SK-N-MC (cell line): ENCODE measurements at regions not wholly inside any gene's neighbourhood (a gene's known extent, or its start where the extent isn't known, plus 50 kb on each side); places are given as distances from the start of the nearest gene placed in this dataset.

Experiments used
- DNase-seq: peaks from one replicate; pipeline ENCODE4 v3.0.0-alpha.2; 2011; ENCODE audit warnings: low read depth, low spot score
- H3K27ac ChIP-seq: fragments of 200-600 bp; sonication (generic); 2 replicates; pipeline ENCODE4 v1.5.1; 2016; ENCODE audit warnings: mixed run types
- H3K36me3 ChIP-seq: fragments of 200-600 bp; sonication (generic); 2 replicates; pipeline ENCODE4 v1.6.1; 2017; ENCODE audit warnings: antibody characterized with exemption, low read length, mixed read lengths; ENCODE audit not compliant: insufficient read depth
- H3K4me3 ChIP-seq: fragments of 200-600 bp; sonication (generic); 2 replicates; pipeline ENCODE4 v1.5.1; 2016
- H3K9ac ChIP-seq: fragments of 200-600 bp; sonication (generic); 2 replicates; pipeline ENCODE4 v1.8.0; 2017; ENCODE audit warnings: mixed run types, mixed read lengths; ENCODE audit not compliant: insufficient read length
- H3K9me3 ChIP-seq: fragments of 200-600 bp; sonication (generic); 2 replicates; pipeline ENCODE4 v1.6.1; 2017; ENCODE audit warnings: low read depth, mild to moderate bottlenecking, antibody characterized with exemption, low read length, moderate library complexity, mixed read lengths
- EZH2 ChIP-seq: fragments of 200-600 bp; sonication (generic); IDR thresholded peaks from one replicate; pipeline ENCODE4 v1.6.1; 2017; ENCODE audit warnings: antibody characterized with exemption
- FOXP2 ChIP-seq: optimal IDR thresholded peaks from 2 replicates; pipeline ENCODE3; 2011; ENCODE audit warnings: mild to moderate bottlenecking, moderate library complexity; ENCODE audit not compliant: insufficient read depth; ENCODE audit errors: extremely low read length, control extremely low read depth
- POLR2AphosphoS5 ChIP-seq: IDR thresholded peaks from 2 replicates; pipeline ENCODE4 v1.6.1; 2012; ENCODE audit warnings: mild to moderate bottlenecking, low read depth, low read length, borderline replicate concordance

DNA sequence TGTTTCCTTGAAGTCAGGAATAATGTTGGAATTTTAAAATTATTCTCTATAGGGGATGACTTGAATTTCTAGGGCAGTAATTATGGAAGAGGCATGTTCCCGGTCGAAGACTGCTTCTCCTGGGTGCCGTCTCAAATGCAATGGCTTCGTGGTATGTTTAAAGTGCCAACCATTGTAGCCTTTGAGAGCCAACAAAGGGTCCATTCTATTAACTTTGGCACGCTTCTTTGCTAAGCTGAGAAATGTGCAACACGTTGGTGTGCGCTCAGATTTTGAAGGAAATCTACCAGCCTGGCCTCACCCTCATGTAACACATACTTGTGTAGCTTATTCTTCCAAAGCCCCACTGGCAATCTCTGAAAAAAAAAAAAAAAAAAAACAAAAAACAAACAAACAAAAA lies 221.2 kb upstream of the ANKH start:
- DNase-seq = no peak
- H3K9ac ChIP-seq = no peak overlapping the region
- H3K4me3 ChIP-seq = no peak overlapping the region
- no peaks in the 10 kb centered on the region for H3K36me3 ChIP-seq
- TF ChIP-seq POLR2AphosphoS5 (no peak), EZH2 (no peak), FOXP2 (no peak)
- no peak overlapping the region for H3K27ac ChIP-seq
- H3K9me3 ChIP-seq = no peaks in the 10 kb centered on the region

- Histone ChIP-seq H3K36me3 (no peaks in the 10 kb centered on the region), H3K9me3 (no peaks in the 10 kb centered on the region), H3K9ac (no peak overlapping the region), H3K27ac (no peak overlapping the region), H3K4me3 (no peak overlapping the region)
- TF ChIP-seq FOXP2 (no peak), POLR2AphosphoS5 (no peak), EZH2 (no peak)
- no peak for DNase-seq
Observed at GRCh38 chr5:15085671-15086070, 214.1 kb upstream of the ANKH start.

- H3K36me3 ChIP-seq = no peaks in the 10 kb centered on the region
- H3K9ac ChIP-seq = no peak overlapping the region
- H3K9me3 ChIP-seq = no peaks in the 10 kb centered on the region
- H3K4me3 ChIP-seq = no peak overlapping the region
- TF ChIP-seq EZH2 = no peak
- no peak for TF ChIP-seq POLR2AphosphoS5
- TF ChIP-seq FOXP2 = no peak
- H3K27ac ChIP-seq = no peak overlapping the region
- no peak for DNase-seq
Observed at GRCh38 chr5:15082096-15082495, 210.5 kb upstream of the ANKH start.

DNA sequence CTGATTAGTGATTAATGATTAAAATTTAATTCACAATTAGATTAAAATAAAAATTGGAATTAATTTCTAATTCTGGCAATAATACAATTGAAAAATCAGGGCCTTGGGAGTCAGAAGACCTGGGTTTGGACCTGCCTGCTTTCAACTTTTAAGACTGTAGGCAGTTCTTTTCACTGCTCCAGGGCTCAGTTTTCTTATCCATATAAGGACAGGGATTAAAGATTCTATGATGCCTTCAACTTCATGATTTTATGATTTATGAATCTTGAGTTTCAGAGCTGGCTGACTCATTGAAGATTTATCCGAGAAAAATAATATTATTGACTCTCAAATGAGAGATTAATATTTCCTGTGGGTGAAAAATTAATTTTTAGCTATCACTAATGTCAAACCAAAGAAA lies 208.6 kb upstream of the ANKH start:
- DNase-seq = no peak
- Histone ChIP-seq H3K27ac (no peak overlapping the region), H3K9me3 (no peaks in the 10 kb centered on the region), H3K9ac (no peak overlapping the region), H3K36me3 (no peaks in the 10 kb centered on the region), H3K4me3 (no peak overlapping the region)
- TF ChIP-seq EZH2 (no peak), FOXP2 (no peak), POLR2AphosphoS5 (no peak)

- Histone ChIP-seq H3K9ac (no peak overlapping the region), H3K36me3 (no peaks in the 10 kb centered on the region), H3K9me3 (no peaks in the 10 kb centered on the region), H3K4me3 (no peak overlapping the region), H3K27ac (no peak overlapping the region)
- no peak for DNase-seq
- TF ChIP-seq EZH2 (no peak), FOXP2 (no peak), POLR2AphosphoS5 (no peak)
Observed at GRCh38 chr5:15079566-15079965, 208.0 kb upstream of the ANKH start.

DNA sequence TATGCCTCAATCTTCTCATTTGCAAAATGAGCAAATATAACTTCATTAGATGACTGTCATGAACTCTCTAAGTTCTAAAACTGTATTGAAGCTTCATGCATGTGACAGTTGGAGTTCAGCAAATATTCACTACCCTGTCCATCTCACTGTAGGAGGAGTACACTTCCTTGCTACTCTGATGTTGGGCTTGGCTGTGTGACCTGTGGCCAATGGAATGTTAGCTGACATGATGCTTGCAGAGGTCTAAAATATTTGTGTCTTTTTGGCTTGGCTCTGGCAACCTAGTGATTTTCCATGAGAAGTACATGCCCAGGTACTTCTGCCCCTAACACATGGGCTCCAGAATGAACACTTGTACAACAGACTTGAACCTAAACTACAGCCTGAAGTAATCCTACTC lies 203.1 kb upstream of the ANKH start:
- DNase-seq = no peak
- Histone ChIP-seq H3K9ac (no peak overlapping the region), H3K4me3 (no peak overlapping the region), H3K27ac (no peak overlapping the region), H3K9me3 (no peaks in the 10 kb centered on the region), H3K36me3 (no peaks in the 10 kb centered on the region)
- no peak for TF ChIP-seq POLR2AphosphoS5

DNA sequence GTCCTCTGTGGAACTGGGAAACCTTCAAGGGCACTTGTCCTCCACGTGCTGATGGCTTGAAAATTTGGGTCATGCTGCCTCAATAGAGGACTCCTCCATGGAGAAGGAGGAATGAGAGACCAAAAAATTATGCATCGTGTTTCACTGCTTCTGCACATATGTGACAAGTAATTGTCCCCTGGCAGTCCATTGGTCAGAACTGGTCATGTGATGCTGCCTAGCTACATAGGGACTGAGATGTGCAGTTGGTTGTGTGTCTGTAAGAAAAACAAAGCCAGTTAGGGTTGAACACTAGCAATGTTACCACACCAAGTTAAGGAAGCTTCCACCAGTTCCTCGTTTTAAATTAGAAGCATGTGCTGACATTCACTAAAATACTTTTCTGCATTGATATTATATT lies 201.9 kb upstream of the ANKH start:
- H3K27ac ChIP-seq = no peak overlapping the region
- H3K4me3 ChIP-seq = no peak overlapping the region
- no peak for DNase-seq
- no peaks in the 10 kb centered on the region for H3K9me3 ChIP-seq
- TF ChIP-seq POLR2AphosphoS5 (no peak), FOXP2 (no peak), EZH2 (no peak)
- H3K36me3 ChIP-seq = no peaks in the 10 kb centered on the region
- no peak overlapping the region for H3K9ac ChIP-seq

DNA sequence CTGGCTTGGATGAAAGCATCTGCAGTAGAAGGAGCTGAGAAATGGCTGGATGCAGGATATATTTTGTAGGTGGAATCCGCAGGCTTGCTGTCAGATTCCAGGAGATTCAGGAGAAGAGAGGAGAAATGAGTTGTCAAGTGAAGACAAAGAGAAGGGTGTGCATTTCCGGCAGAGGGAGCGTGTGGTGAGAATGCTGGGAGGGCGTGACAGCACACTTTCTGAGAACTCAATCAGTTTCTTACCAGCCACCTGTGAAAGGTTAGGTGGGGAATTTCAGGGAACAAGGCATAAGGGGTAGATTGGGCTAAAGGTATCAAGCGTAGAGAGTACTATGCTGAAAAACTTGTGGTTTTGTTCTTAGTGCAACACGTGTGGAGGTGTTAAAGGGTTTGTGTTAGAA lies 199.3 kb upstream of the ANKH start:
- Histone ChIP-seq H3K4me3 (no peak overlapping the region), H3K9me3 (no peaks in the 10 kb centered on the region), H3K9ac (no peak overlapping the region), H3K36me3 (no peaks in the 10 kb centered on the region), H3K27ac (no peak overlapping the region)
- TF ChIP-seq EZH2 = no peak
- no peak for TF ChIP-seq POLR2AphosphoS5
- no peak for TF ChIP-seq FOXP2
- no peak for DNase-seq

- Histone ChIP-seq H3K9me3 (no peaks in the 10 kb centered on the region), H3K4me3 (no peak overlapping the region), H3K27ac (no peak overlapping the region), H3K36me3 (no peaks in the 10 kb centered on the region), H3K9ac (no peak overlapping the region)
- DNase-seq = no peak
- TF ChIP-seq FOXP2 (no peak), EZH2 (no peak)
Observed at GRCh38 chr5:15069407-15069905, 197.9 kb upstream of the ANKH start.
